Neural progenitor cell (in vitro differentiated cells): ENCODE measurements at regions not wholly inside any gene's neighbourhood (a gene's known extent, or its start where the extent isn't known, plus 50 kb on each side); places are given as distances from the start of the nearest gene placed in this dataset.

Source experiments
- DNase-seq: peaks from one replicate; pipeline ENCODE4 v3.0.0-alpha.2; 2016; ENCODE audit warnings: low spot score
- H2AFZ ChIP-seq: fragments of 200-600 bp; sonication (generic); replicated peaks from 2 replicates; pipeline ENCODE4 v1.6.1; 2016; ENCODE audit warnings: antibody characterized with exemption
- H3F3A ChIP-seq: fragments of 200-600 bp; sonication (generic); 2 replicates; pipeline ENCODE4 v1.6.1; 2016; ENCODE audit warnings: antibody characterized with exemption, low read depth
- H3K27ac ChIP-seq: fragments of 200-600 bp; sonication (generic); 2 replicates; pipeline ENCODE4 v1.5.1; 2016; ENCODE audit warnings: mild to moderate bottlenecking
- H3K27me3 ChIP-seq: fragments of 200-600 bp; sonication (generic); 2 replicates; pipeline ENCODE4 v1.6.1; 2016; ENCODE audit warnings: mild to moderate bottlenecking, moderate library complexity
- H3K36me3 ChIP-seq: fragments of 200-600 bp; sonication (generic); 2 replicates; pipeline ENCODE4 v1.5.1; 2016
- H3K4me1 ChIP-seq: fragments of 200-600 bp; sonication (generic); 2 replicates; pipeline ENCODE4 v1.6.1; 2016; ENCODE audit warnings: mixed run types
- H3K4me2 ChIP-seq: fragments of 200-600 bp; sonication (generic); 2 replicates; pipeline ENCODE4 v1.6.1; 2016
- H3K4me3 ChIP-seq: fragments of 200-600 bp; sonication (generic); 2 replicates; pipeline ENCODE4 v1.5.1; 2016
- H3K79me2 ChIP-seq: fragments of 200-600 bp; sonication (generic); 2 replicates; pipeline ENCODE4 v1.6.1; 2016; ENCODE audit warnings: low read depth
- H3K9ac ChIP-seq: fragments of 200-600 bp; sonication (generic); 2 replicates; pipeline ENCODE4 v1.6.1; 2016
- H3K9me3 ChIP-seq: fragments of 200-600 bp; sonication (generic); 2 replicates; pipeline ENCODE4 v1.5.1; 2016; ENCODE audit warnings: low read depth
- H4K20me1 ChIP-seq: fragments of 200-600 bp; sonication (generic); 2 replicates; pipeline ENCODE4 v1.6.1; 2016; ENCODE audit warnings: low read depth
- H3K27ac Mint-ChIP-seq: 3 replicates; pipeline ENCODE4 v1.8.0; 2021; ENCODE audit warnings: mixed read lengths
- H3K27me3 Mint-ChIP-seq: 2 replicates; pipeline ENCODE4 v1.8.0; 2022; ENCODE audit warnings: low read depth, mild to moderate bottlenecking, inconsistent platforms, moderate library complexity, mixed read lengths; ENCODE audit not compliant: insufficient read depth
- H3K36me3 Mint-ChIP-seq: 3 replicates; pipeline ENCODE4 v1.8.0; 2021; ENCODE audit warnings: mixed read lengths
- H3K4me1 Mint-ChIP-seq: 3 replicates; pipeline ENCODE4 v1.8.0; 2021; ENCODE audit warnings: mixed read lengths
- H3K4me3 Mint-ChIP-seq: 3 replicates; pipeline ENCODE4 v1.8.0; 2021; ENCODE audit warnings: mild to moderate bottlenecking, moderate library complexity, mixed read lengths
- H3K9me3 Mint-ChIP-seq: 3 replicates; pipeline ENCODE4 v1.8.0; 2020; ENCODE audit warnings: mixed read lengths
- CTCF ChIP-seq: fragments of 200-600 bp; sonication (generic); IDR thresholded peaks from 2 replicates; pipeline ENCODE4 v1.5.1; 2017; ENCODE audit warnings: antibody characterized with exemption, mild to moderate bottlenecking
- EZH2 ChIP-seq: fragments of 200-600 bp; sonication (generic); IDR thresholded peaks from 2 replicates; pipeline ENCODE4 v1.6.1; 2017; ENCODE audit warnings: antibody characterized with exemption, mild to moderate bottlenecking, moderate library complexity
- EZH2phosphoT487 ChIP-seq: fragments of 200-600 bp; sonication (generic); IDR thresholded peaks from 2 replicates; pipeline ENCODE4 v1.6.1; 2017; ENCODE audit warnings: antibody characterized with exemption

- TF ChIP-seq EZH2phosphoT487: no peak
- TF ChIP-seq CTCF: no peak
- no peak for TF ChIP-seq EZH2
Observed at GRCh38 chrX:118177708-118178107, 61.1 kb upstream of the KLHL13 start.

GRCh38 chrX:118178450-118178849 lies 61.8 kb upstream of the KLHL13 start:
- Histone ChIP-seq H3F3A (no peaks in the 10 kb centered on the region), H3K36me3 (no peaks in the 10 kb centered on the region), H3K4me3 (no peak overlapping the region), H3K9me3 (no peaks in the 10 kb centered on the region), H3K4me2 (no peak overlapping the region), H3K27me3 (no peaks in the 10 kb centered on the region), H4K20me1 (no peaks in the 10 kb centered on the region), H3K4me1 (no peaks in the 10 kb centered on the region), H2AFZ (no peak overlapping the region), H3K9ac (no peak overlapping the region), H3K27ac (no peak overlapping the region), H3K79me2 (no peaks in the 10 kb centered on the region)
- H3K4me3 Mint-ChIP-seq: no peak overlapping the region
- no peak for DNase-seq
- TF ChIP-seq EZH2 (no peak), CTCF (no peak), EZH2phosphoT487 (no peak)
- no peak overlapping the region for H3K27ac Mint-ChIP-seq
- H3K27me3 Mint-ChIP-seq: peaks cover 2% of the 10 kb centered on the region
- no peaks in the 10 kb centered on the region for H3K4me1 Mint-ChIP-seq
- H3K36me3 Mint-ChIP-seq: no peaks in the 10 kb centered on the region
- H3K9me3 Mint-ChIP-seq: no peaks in the 10 kb centered on the region

More at GRCh38 chrX:118177708-118178107, 61.1 kb upstream of the KLHL13 start:
- no peak for DNase-seq
- Histone ChIP-seq H3K4me2 (no peak overlapping the region), H3K79me2 (no peaks in the 10 kb centered on the region), H4K20me1 (no peaks in the 10 kb centered on the region), H3K4me3 (no peak overlapping the region), H2AFZ (no peak overlapping the region), H3K36me3 (no peaks in the 10 kb centered on the region), H3K27ac (no peak overlapping the region), H3K9me3 (no peaks in the 10 kb centered on the region), H3K27me3 (no peaks in the 10 kb centered on the region), H3K4me1 (no peaks in the 10 kb centered on the region), H3F3A (no peaks in the 10 kb centered on the region), H3K9ac (no peak overlapping the region)
- no peaks in the 10 kb centered on the region for H3K4me1 Mint-ChIP-seq
- no peak overlapping the region for H3K4me3 Mint-ChIP-seq
- peaks cover 2% of the 10 kb centered on the region for H3K27me3 Mint-ChIP-seq
- no peaks in the 10 kb centered on the region for H3K9me3 Mint-ChIP-seq
- no peak overlapping the region for H3K27ac Mint-ChIP-seq
- H3K36me3 Mint-ChIP-seq: no peaks in the 10 kb centered on the region

- no peak for DNase-seq
- TF ChIP-seq CTCF: no peak
- TF ChIP-seq EZH2: no peak
- no peaks in the 10 kb centered on the region for H3K4me1 Mint-ChIP-seq
Observed at GRCh38 chrX:118179161-118179560, 62.6 kb upstream of the KLHL13 start.

More at GRCh38 chrX:118179161-118179560, 62.6 kb upstream of the KLHL13 start:
- H3K27me3 Mint-ChIP-seq: peaks cover 2% of the 10 kb centered on the region
- Histone ChIP-seq H3F3A (no peaks in the 10 kb centered on the region), H3K4me2 (no peak overlapping the region), H3K4me1 (no peaks in the 10 kb centered on the region), H3K79me2 (no peaks in the 10 kb centered on the region), H3K27me3 (no peaks in the 10 kb centered on the region), H3K27ac (no peak overlapping the region), H3K4me3 (no peak overlapping the region), H4K20me1 (no peaks in the 10 kb centered on the region), H3K36me3 (no peaks in the 10 kb centered on the region), H2AFZ (no peak overlapping the region), H3K9me3 (no peaks in the 10 kb centered on the region), H3K9ac (no peak overlapping the region)
- H3K4me3 Mint-ChIP-seq: no peak overlapping the region
- H3K27ac Mint-ChIP-seq: no peak overlapping the region
- no peaks in the 10 kb centered on the region for H3K9me3 Mint-ChIP-seq
- H3K36me3 Mint-ChIP-seq: no peaks in the 10 kb centered on the region
